ENCODE measurements at regions not wholly inside any gene's neighbourhood (a gene's known extent, or its start where the extent isn't known, plus 50 kb on each side); places are given as distances from the start of the nearest gene placed in this dataset.
"Not testable (repeated sequence)": the region's sequence is repeated elsewhere in the genome, so short reads cannot be mapped to it uniquely, and the experiment has no call there.

DNA sequence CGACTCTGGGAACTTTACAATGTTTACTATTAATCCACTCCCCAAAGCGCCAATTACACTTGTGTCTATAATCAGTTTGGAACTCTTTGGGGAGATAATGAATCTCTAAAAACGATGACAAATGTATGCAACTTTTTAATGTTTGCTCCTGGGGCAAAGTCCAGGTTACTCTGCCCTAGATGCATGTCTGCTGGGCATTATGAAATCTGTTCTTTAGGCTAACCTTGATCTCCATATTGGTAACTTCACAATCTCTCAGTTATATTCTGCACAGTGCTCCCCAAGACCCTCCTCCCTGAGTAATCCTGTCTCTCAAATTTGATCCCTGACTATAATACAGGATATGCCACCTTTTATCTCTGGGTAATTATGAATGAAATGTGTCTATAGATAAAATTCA is 152.2 kb upstream of the TRPM3 start:
- no peaks in the 10 kb centered on the region for H3K4me1 ChIP-seq (ENCODE audit: low read depth)
- no peak for TF ChIP-seq CTCF (IDR thresholded peaks at IDR 0.05)
- DNase-seq (no peak), ATAC-seq (peak; percentile 58)
- intact Hi-C loops (cut with DNase I, micrococcal nuclease): no loop called here
- H3K36me3 ChIP-seq (ENCODE audit: low read depth): no peaks in the 10 kb centered on the region
- H3K4me3 ChIP-seq: no peak overlapping the region
- no peaks in the 10 kb centered on the region for H3K9me3 ChIP-seq

DNA sequence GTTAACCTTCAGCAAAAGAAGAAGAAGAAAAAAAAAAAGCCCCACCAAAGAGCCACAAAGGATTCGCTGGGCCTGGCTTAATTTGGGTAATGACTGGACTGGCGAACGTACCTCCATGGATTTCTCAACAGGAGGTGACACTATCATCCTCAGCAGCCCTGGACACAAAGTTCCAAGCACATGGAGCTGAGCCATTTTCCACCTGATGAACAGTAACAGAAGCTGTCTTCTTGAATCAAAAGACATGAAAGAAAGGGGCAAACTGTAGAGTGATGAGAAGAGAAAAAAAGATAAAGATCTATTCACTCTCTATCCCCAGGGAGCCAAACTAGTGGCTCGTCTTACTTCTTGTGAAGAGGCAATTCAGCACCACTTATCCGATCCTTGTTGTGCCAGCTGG is 150.2 kb upstream of the TRPM3 start:
- Histone ChIP-seq H3K4me1 (ENCODE audit: low read depth) (no peaks in the 10 kb centered on the region), H3K4me3 (no peak overlapping the region), H3K9me3 (no peaks in the 10 kb centered on the region), H3K36me3 (ENCODE audit: low read depth) (no peaks in the 10 kb centered on the region)
- TF ChIP-seq CTCF (IDR thresholded peaks at IDR 0.05): no peak
- DNase-seq: no peak
- intact Hi-C loops (cut with DNase I, micrococcal nuclease): no loop called here
- no peak for ATAC-seq

DNA sequence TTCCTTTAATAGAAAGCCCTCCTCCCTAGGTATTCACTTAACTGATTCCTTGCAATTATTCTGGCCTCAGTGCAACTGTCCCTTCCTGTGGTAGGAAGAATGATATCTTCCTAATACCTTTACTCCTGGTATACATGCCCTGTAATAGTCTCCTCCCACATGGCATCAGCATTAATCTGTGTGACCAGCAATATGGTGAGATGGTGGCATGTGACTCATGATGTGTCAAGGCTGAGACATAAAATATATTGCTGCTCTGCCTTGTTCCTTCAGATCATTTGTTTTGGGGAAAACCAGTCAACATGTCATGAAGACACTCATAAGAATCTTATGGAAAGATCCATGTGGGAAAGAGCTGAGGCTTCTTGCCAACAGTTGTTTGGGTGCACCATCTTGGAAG is 149.1 kb upstream of the TRPM3 start:
- intact Hi-C loops (cut with DNase I, micrococcal nuclease): no loop called here
- Histone ChIP-seq H3K4me3 (no peak overlapping the region), H3K36me3 (ENCODE audit: low read depth) (no peaks in the 10 kb centered on the region), H3K9me3 (no peaks in the 10 kb centered on the region), H3K4me1 (ENCODE audit: low read depth) (no peaks in the 10 kb centered on the region)
- DNase-seq: no peak
- ATAC-seq: no peak
- TF ChIP-seq CTCF (IDR thresholded peaks at IDR 0.05): no peak

DNA sequence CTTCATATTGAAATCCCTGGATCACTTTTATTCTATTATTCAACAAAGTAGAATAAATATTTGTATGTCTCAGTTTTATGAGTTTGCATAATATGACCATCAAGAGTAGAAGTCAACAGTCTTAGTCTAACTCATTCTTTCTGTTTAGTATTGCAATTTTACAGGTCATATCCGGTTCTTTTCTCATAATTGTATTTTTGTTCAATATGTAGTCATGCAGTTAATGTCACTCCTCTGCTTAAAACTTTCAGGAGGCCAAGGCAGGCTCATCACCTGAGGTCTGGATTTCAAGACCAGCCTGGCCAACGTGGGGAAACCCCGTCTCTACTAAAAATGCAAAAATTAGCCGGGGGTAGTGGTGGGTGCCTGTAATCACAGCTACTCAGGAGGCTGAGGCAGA is 148.4 kb upstream of the TRPM3 start:
- intact Hi-C loops (cut with DNase I, micrococcal nuclease): no loop called here
- H3K4me3 ChIP-seq: no peak overlapping the region
- H3K36me3 ChIP-seq (ENCODE audit: low read depth): no peaks in the 10 kb centered on the region
- ATAC-seq (no peak), DNase-seq (no peak)
- no peaks in the 10 kb centered on the region for H3K4me1 ChIP-seq (ENCODE audit: low read depth)
- no peak for TF ChIP-seq CTCF (IDR thresholded peaks at IDR 0.05)
- H3K9me3 ChIP-seq: no peaks in the 10 kb centered on the region

- no peaks in the 10 kb centered on the region for H3K9me3 ChIP-seq
- H3K4me3 ChIP-seq: no peak overlapping the region
- DNase-seq: no peak
- no peaks in the 10 kb centered on the region for H3K36me3 ChIP-seq (ENCODE audit: low read depth)
- no peak for TF ChIP-seq CTCF (IDR thresholded peaks at IDR 0.05)
- no peaks in the 10 kb centered on the region for H3K4me1 ChIP-seq (ENCODE audit: low read depth)
- ATAC-seq: no peak
- intact Hi-C loops (cut with DNase I, micrococcal nuclease): no loop called here
These were observed 147.6 kb upstream of the TRPM3 start for GRCh38 chr9:71268871-71269635.

DNA sequence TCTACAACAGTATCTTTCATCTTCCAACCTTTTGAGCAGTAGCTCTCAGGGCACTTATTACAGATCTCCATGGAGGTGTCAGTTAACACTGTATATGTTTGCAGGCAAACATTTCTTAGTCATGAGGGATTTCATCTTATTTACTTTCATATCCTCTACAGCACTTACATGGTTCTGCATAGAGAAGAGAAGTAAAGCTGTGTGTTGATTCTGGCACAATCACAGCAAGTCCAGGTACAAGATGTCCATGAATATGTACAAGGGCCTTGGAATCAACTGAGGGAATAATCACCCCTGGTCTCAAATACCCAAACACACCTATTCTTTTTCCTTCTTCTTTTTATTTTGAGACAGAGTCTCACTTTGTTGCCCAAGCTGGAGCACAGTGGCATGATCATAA is 142.0 kb upstream of the TRPM3 start:
- intact Hi-C loops (cut with DNase I, micrococcal nuclease): no loop called here
- Histone ChIP-seq H3K36me3 (ENCODE audit: low read depth) (no peaks in the 10 kb centered on the region), H3K9me3 (no peaks in the 10 kb centered on the region), H3K4me3 (no peak overlapping the region), H3K4me1 (ENCODE audit: low read depth) (no peaks in the 10 kb centered on the region)
- TF ChIP-seq CTCF (IDR thresholded peaks at IDR 0.05): no peak
- no peak for DNase-seq
- ATAC-seq: no peak

DNA sequence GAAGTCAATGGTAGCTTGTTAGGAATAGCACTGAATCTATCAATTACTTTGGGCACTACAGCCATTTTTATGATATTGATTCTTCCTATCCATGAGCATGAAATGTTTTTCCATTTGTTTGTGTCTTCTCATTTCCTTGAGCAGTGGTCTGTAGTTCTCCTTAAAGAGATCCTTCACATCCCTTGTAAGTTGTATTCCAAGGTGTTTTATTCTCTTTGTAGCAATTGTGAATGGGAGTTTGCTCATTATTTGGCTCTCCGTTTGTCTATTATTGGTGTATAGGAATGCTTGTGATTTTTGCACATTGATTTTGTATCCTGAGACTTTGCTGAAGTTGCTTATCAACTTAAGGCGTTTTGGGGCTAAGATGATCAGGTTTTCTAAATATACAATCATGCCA is 139.0 kb upstream of the TRPM3 start:
- DNase-seq; H3K9me3 ChIP-seq; H3K4me1 ChIP-seq (ENCODE audit: low read depth); intact Hi-C loops (cut with DNase I, micrococcal nuclease); ATAC-seq; H3K36me3 ChIP-seq (ENCODE audit: low read depth); H3K4me3 ChIP-seq: not testable (repeated sequence)

Data from mucosa of descending colon (tissue), 3 donors.